Middle frontal gyrus (tissue), 1 donor: ENCODE measurements at regions not wholly inside any gene's neighbourhood (a gene's known extent, or its start where the extent isn't known, plus 50 kb on each side); places are given as distances from the start of the nearest gene placed in this dataset.
A peak's percentile ranks its signal among the peaks of the same experiment; 100 is the strongest.

ENCODE experiments used
- DNase-seq: peaks from one replicate; pipeline ENCODE4 v3.0.0-alpha.2; 2015; ENCODE audit warnings: low spot score; ENCODE audit errors: extremely low spot score

GRCh38 chr5:128881502-128882018 lies 83.7 kb upstream of the SLC27A6 start:
- DNase-seq, result no peak

- DNase-seq, result no peak
Measured at GRCh38 chr5:128885649-128886255, 79.5 kb upstream of the SLC27A6 start.

- no peak for DNase-seq
Measured at GRCh38 chr5:128895122-128895521, 70.2 kb upstream of the SLC27A6 start.

- DNase-seq, result no peak
Measured at GRCh38 chr5:128896675-128897074, 68.6 kb upstream of the SLC27A6 start.

GRCh38 chr5:128903550-128903949 lies 61.7 kb upstream of the SLC27A6 start:
- no peak for DNase-seq

GRCh38 chr5:128904805-128905567 lies 60.3 kb upstream of the SLC27A6 start:
- no peak for DNase-seq

- DNase-seq, result peak; percentile 18
Measured at GRCh38 chr5:128905568-128906110, 59.6 kb upstream of the SLC27A6 start.

- DNase-seq, result no peak
Measured at GRCh38 chr5:128913551-128913950, 51.7 kb upstream of the SLC27A6 start.
